Transverse colon (tissue), 4 donors: ENCODE measurements at regions not wholly inside any gene's neighbourhood (a gene's known extent, or its start where the extent isn't known, plus 50 kb on each side); places are given as distances from the start of the nearest gene placed in this dataset.

Experiments
- DNase-seq: peaks from one replicate; pipeline ENCODE4 v3.0.0-alpha.2; 2019
- H3K27ac ChIP-seq, 4 donors: fragments of 200-600 bp; sonication (generic); 2 replicates each; pipeline ENCODE4 v1.5.1; 2016 to 2018; ENCODE audit warnings: inconsistent platforms in 4 of 4
- H3K27me3 ChIP-seq: fragments of 200-600 bp; sonication (generic); 2 replicates; pipeline ENCODE4 v1.5.1; 2017; ENCODE audit warnings: inconsistent platforms
- H3K36me3 ChIP-seq, 4 donors: fragments of 200-600 bp; sonication (generic); 2 replicates each; pipeline ENCODE4 v1.5.1; 2017 to 2019; ENCODE audit warnings: inconsistent platforms in 4 of 4
- H3K4me1 ChIP-seq, 4 donors: fragments of 200-600 bp; sonication (generic); 2 replicates each; pipeline ENCODE4 v1.5.1; 2017 to 2020; ENCODE audit warnings: inconsistent platforms in 4 of 4
- H3K4me3 ChIP-seq, 4 donors: fragments of 200-600 bp; sonication (generic); 1 replicate in 1 of 4; 2 replicates in 3 of 4; pipeline versions ENCODE4 v1.5.1 to v1.6.1; 2017 to 2019; ENCODE audit warnings: inconsistent platforms in 4 of 4
- H3K9me3 ChIP-seq, 2 donors: fragments of 200-600 bp; sonication (generic); 2 replicates each; pipeline ENCODE4 v1.5.1; 2017 to 2019; ENCODE audit warnings: inconsistent platforms in 2 of 2
- CTCF ChIP-seq, 5 experiments: fragments of 200-600 bp in 3 of 5; fragments of 450-650 bp in 2 of 5; sonication (generic) in 3 of 5; IDR thresholded peaks; 1 replicate in 2 of 5; 2 replicates in 3 of 5; pipeline ENCODE4 v1.5.1; 2016 to 2017; ENCODE audit warnings: antibody characterized with exemption in 5 of 5, inconsistent platforms in 3 of 5, mild to moderate bottlenecking in 2 of 5, moderate library complexity in 1 of 5
- EP300 ChIP-seq: sonication (generic); formaldehyde crosslinking; IDR thresholded peaks from one replicate; pipeline ENCODE4 v1.6.1; 2017; ENCODE audit warnings: antibody characterized with exemption, low read depth
- POLR2A ChIP-seq: fragments of 450-650 bp; IDR thresholded peaks from one replicate; pipeline ENCODE4 v1.6.1; 2016; ENCODE audit warnings: antibody characterized with exemption, mild to moderate bottlenecking, moderate library complexity
- POLR2AphosphoS5 ChIP-seq, 3 donors: sonication (generic); formaldehyde crosslinking; IDR thresholded peaks; one replicate each; pipeline ENCODE4 v1.6.1; 2016; ENCODE audit warnings: antibody characterized with exemption in 3 of 3
- WGBS, 2 donors: methylation state at CpG; one replicate each; pipeline ENCODE4 v1.1.5; 2018; ENCODE audit warnings: low coverage in 1 of 2; 5-methylcytosine and 5-hydroxymethylcytosine counted together
- in situ Hi-C, 4 donors: fragments of 200-750 bp; cut with MboI; loops; one replicate each; pipeline versions ENCODE4 v1.15.0 to v1.15.1; 2017; ENCODE audit warnings: low sequenced_read_pairs in 3 of 4, low pct_ligation_motif_present in 1 of 4, low pct_unique_long_range_greater_than_20kb in 1 of 4
- intact Hi-C: fragments of 100-400 bp; cut with DNase I; formaldehyde crosslinking; loops from one replicate; pipeline ENCODE4 v1.15.1; 2023; ENCODE audit warnings: low total_unique reads

DNA sequence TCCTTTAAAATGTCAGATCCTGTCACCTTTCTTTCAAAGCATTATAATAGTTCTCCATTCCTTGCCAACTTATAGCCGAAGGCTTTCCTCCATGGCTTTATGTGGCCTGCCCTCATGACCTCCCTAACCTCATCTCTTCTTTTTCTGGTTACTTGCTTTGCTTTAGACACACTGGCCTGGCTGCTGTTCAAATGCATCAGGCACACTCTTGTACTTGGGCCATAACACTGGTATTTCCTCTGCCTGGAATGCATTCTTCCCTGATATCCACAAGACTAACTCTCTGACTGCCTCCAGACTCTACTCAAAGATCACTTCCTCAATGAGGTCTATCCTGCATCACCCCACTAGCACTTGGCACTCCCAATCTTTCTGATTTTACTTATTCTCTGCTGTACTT lies 710.3 kb downstream of the KCNA4 start:
- H3K27me3 ChIP-seq, result no peaks in the 10 kb centered on the region
- no peaks in the 10 kb centered on the region for H3K9me3 ChIP-seq
- TF ChIP-seq EP300 (no peak), CTCF (IDR thresholded peaks at IDR 0.05) (no peak), POLR2A (no peak), POLR2AphosphoS5 (IDR thresholded peaks at IDR 0.05) (no peak)
- in situ Hi-C loops (no loop called here), intact Hi-C loops (no loop called here)
- H3K4me3 ChIP-seq, result no peak overlapping the region
- no peak overlapping the region for H3K27ac ChIP-seq
- no peak for DNase-seq
- 59 to 80% methylated on average over 1 of the region's 1 CpG for WGBS, 2 donors
- H3K36me3 ChIP-seq, result no peaks in the 10 kb centered on the region
- H3K4me1 ChIP-seq, result no peaks in the 10 kb centered on the region

GRCh38 chr11:29305456-29306232 lies 711.2 kb downstream of the KCNA4 start:
- H3K36me3 ChIP-seq, result no peaks in the 10 kb centered on the region
- H3K4me3 ChIP-seq, result no peak overlapping the region
- no peak overlapping the region for H3K27ac ChIP-seq
- no peaks in the 10 kb centered on the region for H3K9me3 ChIP-seq
- in situ Hi-C loops (no loop called here), intact Hi-C loops (no loop called here)
- H3K4me1 ChIP-seq, result no peaks in the 10 kb centered on the region
- H3K27me3 ChIP-seq, result no peaks in the 10 kb centered on the region
- no peak for DNase-seq
- TF ChIP-seq POLR2AphosphoS5 (IDR thresholded peaks at IDR 0.05) (no peak), POLR2A (no peak), CTCF (IDR thresholded peaks at IDR 0.05) (no peak), EP300 (no peak)

DNA sequence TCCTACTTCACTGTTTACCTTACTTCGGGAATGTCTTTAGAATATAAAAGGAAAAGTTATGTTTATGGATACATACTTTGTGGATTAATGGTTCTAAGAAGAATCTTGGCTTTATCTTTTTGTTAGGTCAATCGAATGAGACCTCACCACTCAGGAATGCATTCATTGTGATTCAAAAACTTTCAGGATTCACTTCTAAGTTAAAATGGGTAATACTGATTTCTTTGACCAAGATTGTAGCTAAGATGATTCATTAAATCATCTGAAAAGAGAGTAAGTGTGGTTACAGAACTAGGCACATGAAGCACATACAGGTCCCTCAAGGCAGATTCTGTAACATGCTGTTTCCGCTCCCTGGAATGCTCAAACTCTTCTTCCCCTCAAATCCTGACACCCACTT lies 716.4 kb downstream of the KCNA4 start:
- TF ChIP-seq POLR2AphosphoS5 (IDR thresholded peaks at IDR 0.05) (no peak), EP300 (no peak), CTCF (IDR thresholded peaks at IDR 0.05) (no peak), POLR2A (no peak)
- 59 to 61% methylated on average over 3 of the region's 3 CpGs for WGBS, 2 donors
- no peak overlapping the region for H3K4me3 ChIP-seq

DNA sequence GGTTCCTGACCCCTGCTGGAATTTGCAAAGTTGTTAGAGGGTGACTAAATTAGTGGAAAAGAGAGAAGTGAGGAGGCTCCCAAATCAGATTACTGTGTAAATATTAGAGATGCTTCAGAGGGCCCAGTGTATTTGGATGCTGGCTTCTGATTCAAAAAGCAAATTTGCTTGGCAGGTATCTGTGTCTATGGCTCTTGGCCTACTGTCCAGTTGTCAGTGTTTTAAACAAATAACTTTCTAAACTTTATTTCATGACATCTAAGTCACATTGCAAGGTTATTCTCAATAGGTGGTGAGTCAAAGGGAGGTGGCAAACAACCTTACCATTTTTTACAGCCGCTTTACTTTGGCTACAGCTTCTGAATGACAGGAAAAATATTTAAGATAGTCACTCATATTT lies 720.1 kb downstream of the KCNA4 start:
- Histone ChIP-seq H3K36me3 (no peaks in the 10 kb centered on the region), H3K4me1 (no peaks in the 10 kb centered on the region), H3K9me3 (no peaks in the 10 kb centered on the region), H3K4me3 (no peak overlapping the region), H3K27ac (no peak overlapping the region), H3K27me3 (no peaks in the 10 kb centered on the region)
- in situ Hi-C loops (loop anchor here in 1 of 4 donors (25.0 kb wide), 1 partner anchor 109 kb away; no protein-coding TSS in a partner anchor), intact Hi-C loops (no loop called here)
- DNase-seq, result no peak
- TF ChIP-seq POLR2AphosphoS5 (IDR thresholded peaks at IDR 0.05), result no peak
- TF ChIP-seq EP300, result no peak
- TF ChIP-seq POLR2A, result no peak
- TF ChIP-seq CTCF (IDR thresholded peaks at IDR 0.05), result no peak
- WGBS, 2 donors, result 85 to 88% methylated on average over 1 of the region's 1 CpG

More for the DNA sequence above, 716.4 kb downstream of the KCNA4 start:
- H3K4me1 ChIP-seq, result no peaks in the 10 kb centered on the region
- no peaks in the 10 kb centered on the region for H3K36me3 ChIP-seq
- no peak for DNase-seq
- no peaks in the 10 kb centered on the region for H3K9me3 ChIP-seq
- in situ Hi-C loops, result no loop called here
- no peaks in the 10 kb centered on the region for H3K27me3 ChIP-seq
- no peak overlapping the region for H3K27ac ChIP-seq
- intact Hi-C loops, result no loop called here
